NB4 (cell line): ENCODE measurements at regions not wholly inside any gene's neighbourhood (a gene's known extent, or its start where the extent isn't known, plus 50 kb on each side); places are given as distances from the start of the nearest gene placed in this dataset.

Experiments used
- CTCF ChIP-seq: IDR thresholded peaks from one replicate; pipeline ENCODE4 v1.5.1; 2012; ENCODE audit warnings: low read depth, low read length
- POLR2A ChIP-seq: IDR thresholded peaks from 2 replicates; pipeline ENCODE4 v1.6.1; 2011; ENCODE audit warnings: mild to moderate bottlenecking; ENCODE audit not compliant: insufficient read length; ENCODE audit errors: extremely low read depth
- TF ChIP-seq, protein P1 (sequence below): IDR thresholded peaks from 2 replicates; pipeline ENCODE4 v1.6.1; 2011; ENCODE audit warnings: low read depth, low read length

DNA sequence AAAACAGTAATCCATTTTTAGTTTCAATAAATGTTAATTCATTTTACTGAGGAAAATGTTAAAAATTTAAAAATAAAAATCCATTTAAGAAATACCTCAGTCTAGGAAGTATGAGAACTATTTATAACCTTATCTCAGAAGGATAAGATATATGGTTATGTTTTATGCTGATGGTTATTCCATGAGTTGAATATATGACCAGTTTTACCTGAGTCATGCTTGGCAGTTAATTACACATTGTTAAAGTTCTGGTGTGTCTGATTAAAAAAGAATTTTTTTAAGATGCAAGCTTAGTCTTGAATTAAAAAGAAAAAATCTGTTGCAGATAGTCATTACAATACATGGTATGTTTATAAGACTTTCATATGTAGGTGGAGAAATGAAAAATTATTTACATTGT lies 191.7 kb downstream of the ARL4A start:
- TF ChIP-seq CTCF (no peak), POLR2A (no peak)
- TF ChIP-seq, protein P1, sequence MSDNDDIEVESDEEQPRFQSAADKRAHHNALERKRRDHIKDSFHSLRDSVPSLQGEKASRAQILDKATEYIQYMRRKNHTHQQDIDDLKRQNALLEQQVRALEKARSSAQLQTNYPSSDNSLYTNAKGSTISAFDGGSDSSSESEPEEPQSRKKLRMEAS, result no peak
